Neuron (in vitro differentiated cells): ENCODE measurements at regions not wholly inside any gene's neighbourhood (a gene's known extent, or its start where the extent isn't known, plus 50 kb on each side); places are given as distances from the start of the nearest gene placed in this dataset.

ENCODE experiments used
- H2AFZ ChIP-seq: one replicate; pipeline ENCODE4 v1.6.1; 2013; ENCODE audit warnings: low read depth, mild to moderate bottlenecking, inconsistent platforms, low read length, moderate library complexity
- H3K27me3 ChIP-seq: one replicate; pipeline ENCODE4 v1.6.1; 2013; ENCODE audit warnings: low read length; ENCODE audit not compliant: insufficient read depth
- H3K36me3 ChIP-seq: one replicate; pipeline ENCODE4 v1.6.1; 2013; ENCODE audit warnings: low read length; ENCODE audit not compliant: insufficient read depth
- H3K4me1 ChIP-seq: one replicate; pipeline ENCODE4 v1.6.1; 2013; ENCODE audit warnings: low read length; ENCODE audit not compliant: insufficient read depth
- H3K4me3 ChIP-seq: 2 replicates; pipeline ENCODE4 v1.5.1; 2013; ENCODE audit warnings: mild to moderate bottlenecking, low read length, moderate library complexity
- H3K9me3 ChIP-seq: one replicate; pipeline ENCODE4 v1.6.1; 2013; ENCODE audit warnings: low read length

DNA sequence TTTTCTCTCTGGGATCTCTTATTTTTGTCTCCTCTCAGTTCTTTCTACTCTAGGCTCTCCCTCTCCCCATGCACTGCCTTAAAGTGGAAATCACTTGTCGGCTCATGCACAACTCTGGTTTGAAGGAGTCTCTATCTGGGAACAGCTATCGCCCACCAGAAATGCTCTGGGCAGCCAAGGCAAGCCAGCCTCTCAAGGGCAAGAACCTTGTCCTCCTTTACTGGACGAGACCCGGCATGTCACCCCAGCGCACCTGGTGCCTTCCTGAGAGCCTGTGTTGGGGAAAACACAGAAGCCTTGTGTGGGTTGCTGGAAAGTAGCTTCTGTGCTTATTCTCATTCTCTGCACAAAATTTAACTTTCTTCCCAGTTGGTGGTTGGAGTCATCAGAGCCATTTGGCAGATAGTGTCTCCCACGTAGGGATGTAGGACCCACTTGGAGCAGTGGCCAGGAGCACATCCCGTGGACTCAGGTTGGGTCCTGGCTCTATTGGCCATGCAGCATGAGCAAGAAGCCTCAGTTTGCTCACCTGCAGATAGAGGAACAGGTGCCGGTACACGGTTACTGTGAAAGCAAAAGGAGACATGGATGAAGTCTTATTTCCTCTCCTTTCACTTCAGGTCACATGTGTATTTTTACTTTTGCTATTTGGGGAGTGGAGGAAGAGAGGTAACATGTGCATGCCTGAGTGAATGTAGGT, 165.3 kb downstream of the IRX2 start:
- no peaks in the 10 kb centered on the region for H3K36me3 ChIP-seq
- no peaks in the 10 kb centered on the region for H3K9me3 ChIP-seq
- H3K4me3 ChIP-seq = no peak overlapping the region
- H3K4me1 ChIP-seq = peaks cover 6% of the 10 kb centered on the region
- no peak overlapping the region for H2AFZ ChIP-seq
- no peaks in the 10 kb centered on the region for H3K27me3 ChIP-seq

DNA sequence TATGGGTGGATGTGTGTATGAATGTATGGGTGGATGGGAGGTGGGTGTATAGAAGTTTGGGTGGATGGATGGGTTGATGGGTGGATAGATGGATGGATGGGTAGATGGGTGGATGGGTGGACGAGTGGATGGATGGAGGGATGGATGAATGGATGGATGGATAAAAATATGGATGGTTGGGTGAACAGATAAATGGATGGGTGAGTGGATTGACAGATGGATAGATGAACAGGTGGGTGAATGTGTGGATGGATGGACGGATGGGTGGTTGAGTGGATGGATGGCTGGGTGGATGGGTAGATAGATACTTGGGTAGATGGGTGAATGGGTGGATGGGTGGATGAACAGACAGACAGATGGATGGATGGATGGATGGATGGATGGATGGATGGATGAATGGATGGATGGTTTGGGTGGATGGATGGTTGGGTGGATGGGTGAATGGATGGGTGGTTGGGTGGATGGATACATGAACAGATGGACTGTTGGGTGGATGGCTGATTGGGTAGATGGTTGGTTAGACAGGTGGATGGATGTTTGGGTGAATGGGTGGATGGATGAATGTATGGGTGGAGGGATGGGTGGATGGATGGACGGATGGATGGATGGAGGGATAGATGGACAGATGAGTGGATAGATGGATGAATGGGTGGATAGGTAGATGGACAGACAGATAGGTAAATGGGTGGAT, 166.8 kb downstream of the IRX2 start:
- Histone ChIP-seq H3K4me1 (peaks cover 6% of the 10 kb centered on the region), H3K36me3 (no peaks in the 10 kb centered on the region), H3K9me3 (no peaks in the 10 kb centered on the region), H2AFZ (no peak overlapping the region), H3K4me3 (no peak overlapping the region), H3K27me3 (no peaks in the 10 kb centered on the region)

DNA sequence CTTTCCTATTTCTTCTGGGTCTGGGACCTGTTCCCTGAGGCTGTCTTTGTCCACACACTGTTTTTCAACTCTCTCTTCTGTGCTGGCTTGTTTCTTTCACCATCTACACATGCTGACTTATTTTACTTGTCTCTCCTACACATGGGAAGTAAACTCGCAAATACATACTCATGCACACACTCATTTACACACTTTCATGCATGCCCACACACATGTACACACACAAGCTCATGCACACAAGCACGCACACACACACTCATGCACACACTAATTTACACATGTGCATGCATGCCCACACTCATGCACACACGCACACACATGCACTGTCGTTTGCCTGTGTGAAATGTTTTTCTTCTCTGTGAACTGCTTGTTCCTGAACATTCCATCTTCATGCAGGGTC, 169.0 kb downstream of the IRX2 start:
- no peak overlapping the region for H2AFZ ChIP-seq
- H3K4me1 ChIP-seq = no peaks in the 10 kb centered on the region
- no peaks in the 10 kb centered on the region for H3K36me3 ChIP-seq
- H3K27me3 ChIP-seq = no peaks in the 10 kb centered on the region
- H3K9me3 ChIP-seq = no peaks in the 10 kb centered on the region
- H3K4me3 ChIP-seq = no peak overlapping the region

DNA sequence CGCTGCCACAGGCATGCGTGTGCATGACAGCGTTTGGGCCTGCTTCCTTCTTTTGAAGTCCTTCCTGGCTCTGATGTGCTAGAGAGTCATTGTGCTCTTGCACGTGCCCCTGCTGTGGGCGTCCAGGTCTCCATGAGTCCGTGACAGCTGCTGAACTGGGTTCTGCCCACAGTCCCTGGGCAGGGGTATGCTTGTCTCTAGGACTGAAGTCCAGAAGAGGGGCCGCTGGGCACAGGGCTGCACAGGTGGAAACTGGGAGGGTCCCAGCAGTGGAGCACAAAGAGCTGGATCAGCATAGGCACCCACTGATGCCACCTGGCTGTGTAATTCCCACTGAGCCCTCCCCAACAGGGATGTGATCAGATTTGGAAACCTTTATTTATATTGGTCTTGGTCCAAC, 169.4 kb downstream of the IRX2 start:
- no peaks in the 10 kb centered on the region for H3K27me3 ChIP-seq
- H3K36me3 ChIP-seq = no peaks in the 10 kb centered on the region
- H2AFZ ChIP-seq = no peak overlapping the region
- H3K9me3 ChIP-seq = no peaks in the 10 kb centered on the region
- H3K4me1 ChIP-seq = no peaks in the 10 kb centered on the region
- H3K4me3 ChIP-seq = no peak overlapping the region

DNA sequence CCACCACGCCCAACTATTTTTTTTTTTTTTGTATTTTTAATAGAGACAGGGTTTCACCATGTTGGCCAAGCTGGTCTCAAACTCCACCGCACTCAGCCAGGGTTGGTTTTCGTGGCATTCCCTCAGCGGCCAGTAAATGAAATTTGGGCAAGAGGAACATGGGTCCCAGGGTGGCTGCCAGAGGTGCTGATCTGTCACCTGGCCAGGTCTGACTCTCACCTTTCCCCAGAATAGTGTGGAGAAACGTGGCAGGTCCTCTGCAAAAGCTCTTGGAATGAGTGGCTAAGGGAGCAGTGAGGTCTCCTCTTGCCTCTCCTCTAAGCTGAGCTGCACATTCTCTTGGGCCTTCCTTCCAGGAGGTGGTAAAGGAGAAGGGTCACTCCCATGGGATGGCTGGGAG, 170.1 kb downstream of the IRX2 start:
- Histone ChIP-seq H3K27me3 (no peaks in the 10 kb centered on the region), H3K4me3 (no peak overlapping the region), H3K9me3 (no peaks in the 10 kb centered on the region), H2AFZ (no peak overlapping the region), H3K36me3 (no peaks in the 10 kb centered on the region), H3K4me1 (no peaks in the 10 kb centered on the region)

DNA sequence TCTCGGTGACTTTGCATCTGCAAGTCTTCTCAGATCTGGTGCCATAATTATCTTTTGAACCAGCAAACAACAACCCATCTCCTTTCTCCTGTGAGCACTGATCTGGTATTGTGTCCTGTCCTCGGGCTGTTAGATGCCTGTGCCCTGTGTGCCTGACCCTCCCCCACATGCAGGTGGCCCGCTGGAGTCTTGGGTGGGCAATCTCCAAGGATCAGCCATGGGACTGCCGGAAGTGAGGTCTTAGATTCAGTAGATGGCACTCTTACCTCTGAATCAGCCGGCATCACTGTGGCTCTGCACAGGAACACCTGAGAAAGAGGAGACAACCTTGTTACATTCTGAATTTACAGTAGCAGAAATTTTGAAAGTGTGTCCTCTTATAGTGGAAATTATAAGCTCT, 172.4 kb downstream of the IRX2 start:
- Histone ChIP-seq H3K9me3 (no peaks in the 10 kb centered on the region), H3K27me3 (no peaks in the 10 kb centered on the region), H3K36me3 (no peaks in the 10 kb centered on the region), H2AFZ (no peak overlapping the region), H3K4me1 (peaks cover 2% of the 10 kb centered on the region), H3K4me3 (no peak overlapping the region)

DNA sequence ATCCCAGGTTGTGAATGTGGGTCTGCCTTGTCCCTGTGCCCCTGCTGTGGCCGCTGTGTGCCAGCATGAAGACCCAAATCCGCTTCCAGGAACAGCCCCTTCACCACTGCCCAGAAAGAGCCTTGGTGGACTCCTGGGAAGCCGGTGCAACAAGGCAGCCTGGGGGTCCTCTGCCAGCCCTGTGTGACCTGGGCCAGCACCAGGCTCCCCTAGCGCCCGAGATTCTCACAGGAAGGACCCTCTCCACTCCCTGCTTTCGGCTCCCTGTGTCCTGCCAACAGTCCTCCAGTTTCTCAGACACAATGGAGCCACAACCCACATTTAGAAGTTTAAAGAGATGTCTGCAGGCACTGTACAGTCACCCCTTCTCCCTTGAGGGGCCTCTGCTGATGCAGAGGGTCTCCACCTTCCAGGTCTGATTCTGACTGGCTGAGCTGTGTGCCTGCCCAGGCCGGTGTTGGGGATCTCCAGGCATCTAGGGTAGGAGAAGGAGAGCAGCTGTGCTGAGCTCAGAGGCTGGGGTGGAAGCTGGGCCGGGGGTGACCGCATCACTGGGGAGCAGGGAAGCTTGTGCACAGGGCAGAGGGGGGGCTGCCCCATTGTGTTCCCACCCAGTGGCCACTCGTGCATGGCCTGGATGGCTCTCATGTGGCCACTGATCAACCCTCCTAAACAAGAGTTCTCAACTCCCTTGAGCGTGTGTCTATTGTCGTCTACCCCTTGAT, 174.0 kb downstream of the IRX2 start:
- no peak overlapping the region for H2AFZ ChIP-seq
- no peak overlapping the region for H3K4me3 ChIP-seq
- no peaks in the 10 kb centered on the region for H3K9me3 ChIP-seq
- peaks cover 2% of the 10 kb centered on the region for H3K4me1 ChIP-seq
- no peaks in the 10 kb centered on the region for H3K36me3 ChIP-seq
- no peaks in the 10 kb centered on the region for H3K27me3 ChIP-seq

DNA sequence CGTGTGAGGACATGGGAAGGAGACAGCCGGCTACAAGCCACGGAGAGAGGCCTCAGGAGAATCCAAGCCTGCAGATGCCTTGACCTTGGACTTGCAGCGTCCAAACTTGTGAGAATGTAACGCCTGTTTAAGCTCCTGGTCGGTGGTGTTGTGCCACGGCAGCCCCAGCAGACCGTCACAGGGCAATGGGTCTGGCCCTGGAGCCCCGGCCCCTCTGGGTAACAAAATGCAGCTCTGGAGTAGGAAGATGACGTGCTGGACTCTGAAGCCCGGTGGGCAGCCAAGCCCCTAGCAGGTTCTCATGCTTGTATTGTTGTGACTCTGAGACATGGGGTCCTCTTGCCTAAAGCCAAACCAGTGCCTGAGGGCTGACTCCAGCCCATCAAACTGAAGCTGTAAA, 174.7 kb downstream of the IRX2 start:
- Histone ChIP-seq H3K4me3 (no peak overlapping the region), H2AFZ (no peak overlapping the region), H3K9me3 (no peaks in the 10 kb centered on the region), H3K4me1 (peaks cover 2% of the 10 kb centered on the region), H3K36me3 (no peaks in the 10 kb centered on the region), H3K27me3 (no peaks in the 10 kb centered on the region)

DNA sequence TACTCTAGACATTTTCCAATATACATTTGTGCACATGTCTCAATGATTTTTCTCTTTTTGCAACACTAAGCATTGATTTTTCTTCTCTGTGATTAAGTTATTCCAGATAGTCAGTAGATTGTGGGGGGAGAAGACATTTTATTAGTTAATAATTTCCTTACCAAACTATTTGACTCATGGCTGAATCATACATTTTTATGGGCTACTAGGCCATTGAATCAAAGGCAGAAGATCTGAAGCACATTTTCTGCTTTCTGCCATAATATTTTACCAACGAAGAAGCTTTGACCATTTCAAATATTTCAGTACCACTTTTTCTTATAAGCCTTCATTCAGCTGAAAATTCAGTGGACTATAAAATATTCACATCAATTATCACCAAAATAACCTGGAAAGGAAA, 175.6 kb downstream of the IRX2 start:
- Histone ChIP-seq H2AFZ (no peak overlapping the region), H3K4me3 (no peak overlapping the region), H3K4me1 (peaks cover 3% of the 10 kb centered on the region), H3K9me3 (no peaks in the 10 kb centered on the region), H3K27me3 (no peaks in the 10 kb centered on the region), H3K36me3 (no peaks in the 10 kb centered on the region)

DNA sequence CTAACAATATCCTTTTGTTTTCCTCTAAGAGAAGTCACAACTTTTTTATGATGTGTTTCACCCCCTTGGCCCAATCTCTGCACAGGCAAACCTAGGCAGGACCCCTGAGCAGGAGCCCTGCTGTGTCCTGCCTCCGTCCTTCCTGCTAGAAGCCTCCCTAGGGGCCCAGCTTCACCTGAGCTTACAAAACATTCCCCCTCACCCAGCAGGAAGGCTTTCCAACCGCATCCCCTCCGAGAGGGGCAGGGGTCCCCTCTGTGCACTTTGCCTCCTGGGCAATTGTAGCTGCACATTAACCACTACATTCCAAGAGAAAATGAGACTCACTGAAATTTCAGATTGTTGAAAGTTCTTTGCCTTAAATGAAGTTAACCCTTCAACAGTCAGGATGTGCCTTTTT, 176.2 kb downstream of the IRX2 start:
- Histone ChIP-seq H3K4me1 (peaks cover 8% of the 10 kb centered on the region), H3K36me3 (no peaks in the 10 kb centered on the region), H2AFZ (no peak overlapping the region), H3K4me3 (no peak overlapping the region), H3K27me3 (no peaks in the 10 kb centered on the region), H3K9me3 (no peaks in the 10 kb centered on the region)

DNA sequence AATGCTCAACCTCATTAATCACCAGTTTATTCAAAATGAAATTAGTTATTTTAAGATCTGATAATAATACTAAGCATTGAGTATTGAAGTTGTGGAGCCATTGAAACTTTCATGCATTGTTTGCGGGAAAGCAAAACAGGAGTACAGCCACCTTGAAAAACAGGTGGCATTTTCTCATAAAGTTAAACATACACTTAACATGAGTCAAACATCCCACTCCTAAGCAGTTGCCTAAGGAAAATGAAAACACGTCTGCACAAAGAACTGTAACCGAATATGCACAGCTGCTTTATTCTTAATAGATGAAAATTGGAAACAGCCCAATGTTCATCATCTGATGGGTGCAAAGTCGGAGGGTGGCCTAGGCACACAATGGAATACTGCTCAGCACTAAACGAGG, 177.3 kb downstream of the IRX2 start:
- H3K36me3 ChIP-seq = no peaks in the 10 kb centered on the region
- H3K9me3 ChIP-seq = no peaks in the 10 kb centered on the region
- H3K4me3 ChIP-seq = no peak overlapping the region
- H3K27me3 ChIP-seq = no peaks in the 10 kb centered on the region
- H3K4me1 ChIP-seq = peaks cover 16% of the 10 kb centered on the region
- no peak overlapping the region for H2AFZ ChIP-seq

DNA sequence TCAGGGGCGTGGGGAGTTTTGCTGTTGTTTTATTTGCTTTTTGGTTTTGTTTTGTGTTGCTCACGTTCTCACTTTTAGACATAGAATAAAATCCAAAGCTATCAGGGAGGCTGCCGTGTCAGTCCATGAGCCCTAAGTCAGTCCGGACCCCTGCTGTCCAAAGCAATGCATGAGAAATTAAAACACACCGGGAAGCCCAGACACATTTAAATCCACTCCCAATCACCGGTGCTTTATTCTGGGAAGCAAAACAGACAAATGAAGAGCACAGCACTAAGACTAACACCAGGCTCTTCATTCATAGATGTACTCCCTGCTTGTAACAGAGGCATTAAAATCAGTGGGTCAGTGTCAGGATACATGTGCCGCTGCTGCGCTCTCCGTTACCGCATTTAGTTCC, 180.9 kb downstream of the IRX2 start:
- Histone ChIP-seq H3K4me3 (no peak overlapping the region), H3K36me3 (no peaks in the 10 kb centered on the region), H3K27me3 (no peaks in the 10 kb centered on the region), H3K4me1 (peaks cover 18% of the 10 kb centered on the region), H2AFZ (no peak overlapping the region), H3K9me3 (no peaks in the 10 kb centered on the region)

DNA sequence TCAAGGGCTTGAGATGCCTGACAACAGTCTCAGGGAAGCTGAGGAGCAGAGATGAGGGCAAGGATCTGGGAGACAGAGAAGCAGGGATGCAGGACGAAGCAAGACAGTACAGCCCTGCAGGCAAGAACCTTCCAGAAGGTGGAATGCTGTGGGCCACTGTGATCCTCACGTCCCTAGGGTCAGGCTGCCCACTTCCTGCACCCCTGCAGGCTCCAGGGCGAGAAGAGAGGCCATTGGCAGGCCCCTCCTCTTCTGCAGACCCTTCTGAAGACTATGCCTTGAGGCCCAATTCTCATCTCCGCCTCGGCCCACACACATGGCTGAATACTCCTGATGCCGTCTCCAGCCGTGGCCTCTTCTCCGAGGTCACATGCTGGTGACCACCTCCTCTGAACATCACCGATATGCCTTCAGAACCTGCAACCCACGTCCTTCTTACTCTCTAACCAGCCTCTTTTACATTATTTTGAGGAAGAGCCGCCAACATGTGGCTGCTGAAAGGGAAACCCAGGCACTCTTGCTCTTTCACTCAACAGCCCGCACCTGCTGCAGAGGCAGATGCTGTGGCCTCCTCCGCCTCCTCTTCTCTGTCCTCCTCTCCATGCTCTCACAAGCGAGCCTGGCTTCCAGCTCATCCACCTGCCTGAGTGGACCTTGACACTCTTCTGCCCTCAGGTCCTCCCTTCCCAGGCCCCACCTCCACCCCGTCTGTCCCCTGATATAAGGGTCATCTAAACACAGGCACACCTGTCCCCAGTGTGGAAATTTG, 181.5 kb downstream of the IRX2 start:
- Histone ChIP-seq H3K27me3 (no peaks in the 10 kb centered on the region), H3K4me1 (peaks cover 16% of the 10 kb centered on the region), H3K9me3 (no peaks in the 10 kb centered on the region), H2AFZ (no peak overlapping the region), H3K36me3 (no peaks in the 10 kb centered on the region), H3K4me3 (no peak overlapping the region)
